ENCODE measurements at regions not wholly inside any gene's neighbourhood (a gene's known extent, or its start where the extent isn't known, plus 50 kb on each side); places are given as distances from the start of the nearest gene placed in this dataset.

GRCh38 chr6:120786256-120786655 is 548.0 kb downstream of the TBC1D32 start:
- DNase-seq (ENCODE audit: low read depth): no peak
- H3K4me3 ChIP-seq (ENCODE audit: low read depth, low read length): no peak overlapping the region

GRCh38 chr6:120785459-120786086 is 548.7 kb downstream of the TBC1D32 start:
- no peak for TF ChIP-seq CTCF (IDR thresholded peaks at IDR 0.05; ENCODE audit: low read depth, low read length, missing control alignments)
- no peak overlapping the region for H3K4me3 ChIP-seq (ENCODE audit: low read depth, low read length)
- no peak for DNase-seq (ENCODE audit: low read depth)

More at GRCh38 chr6:120786256-120786655, 548.0 kb downstream of the TBC1D32 start:
- no peak for TF ChIP-seq CTCF (IDR thresholded peaks at IDR 0.05; ENCODE audit: low read depth, low read length, missing control alignments)

- H3K4me3 ChIP-seq (ENCODE audit: low read depth, low read length): no peak overlapping the region
- no peak for DNase-seq (ENCODE audit: low read depth)
- TF ChIP-seq CTCF (IDR thresholded peaks at IDR 0.05; ENCODE audit: low read depth, low read length, missing control alignments): no peak
Observed at GRCh38 chr6:120779441-120779840, 554.8 kb downstream of the TBC1D32 start.

DNA sequence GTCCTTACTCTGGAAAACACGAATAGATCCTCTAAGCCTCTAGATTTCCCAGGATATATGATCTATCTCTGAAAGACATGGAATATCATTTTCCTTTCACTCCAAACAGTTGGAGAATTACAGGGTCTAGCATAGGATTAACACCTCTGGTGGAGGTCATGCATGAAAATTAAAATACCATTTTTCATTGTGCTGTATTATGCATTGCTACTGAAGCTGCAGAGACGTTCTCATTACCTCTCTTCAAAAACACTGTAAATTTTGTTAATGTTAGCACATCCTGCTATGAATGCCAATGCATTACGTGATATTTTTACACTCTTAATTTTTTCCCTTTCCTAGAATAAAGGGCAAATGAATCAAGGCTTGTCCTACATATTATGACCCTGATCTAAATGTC is 558.6 kb downstream of the TBC1D32 start:
- no peak for DNase-seq (ENCODE audit: low read depth)
- H3K4me3 ChIP-seq (ENCODE audit: low read depth, low read length): no peak overlapping the region
- no peak for TF ChIP-seq CTCF (IDR thresholded peaks at IDR 0.05; ENCODE audit: low read depth, low read length, missing control alignments)

DNA sequence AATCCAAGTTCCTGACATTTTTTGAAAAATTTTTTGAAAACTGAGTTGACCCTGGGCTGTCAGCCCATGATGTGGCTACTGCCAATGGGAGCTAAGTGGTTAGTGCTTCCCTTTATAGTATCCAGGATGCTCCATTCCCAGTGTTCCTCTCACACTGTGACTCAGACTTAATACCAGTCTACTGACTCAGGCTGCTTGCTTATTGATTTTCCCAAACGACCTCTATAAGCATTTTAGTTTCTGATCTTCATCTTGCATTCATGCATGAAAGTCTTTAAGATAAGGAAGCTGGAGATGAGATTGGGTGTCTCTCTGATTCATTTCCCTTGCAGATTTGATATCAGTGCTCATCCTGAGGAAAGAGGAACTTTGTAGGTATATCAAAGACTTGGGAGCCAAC is 560.0 kb downstream of the TBC1D32 start:
- no peak for TF ChIP-seq CTCF (IDR thresholded peaks at IDR 0.05; ENCODE audit: low read depth, low read length, missing control alignments)
- no peak for DNase-seq (ENCODE audit: low read depth)
- no peak overlapping the region for H3K4me3 ChIP-seq (ENCODE audit: low read depth, low read length)

DNA sequence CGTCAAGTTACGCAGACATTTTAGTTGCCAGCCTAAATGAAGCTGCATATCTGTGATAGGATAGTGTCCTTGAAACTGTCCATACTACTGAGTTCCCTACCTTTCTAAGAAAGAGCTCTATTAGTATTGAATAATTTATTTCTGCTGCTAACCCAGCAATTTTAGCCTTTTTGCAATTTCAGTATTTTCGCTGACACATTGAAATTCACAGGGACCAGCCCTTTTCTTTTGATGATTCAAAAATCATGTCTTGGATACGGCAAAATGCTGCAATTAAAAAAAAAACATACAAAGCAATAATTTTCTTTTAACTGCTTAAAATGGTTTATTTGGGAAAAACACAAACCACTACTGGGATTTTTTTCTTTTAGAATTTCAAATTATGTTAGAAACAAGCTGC is 563.3 kb downstream of the TBC1D32 start:
- H3K4me3 ChIP-seq (ENCODE audit: low read depth, low read length): no peak overlapping the region
- no peak for TF ChIP-seq CTCF (IDR thresholded peaks at IDR 0.05; ENCODE audit: low read depth, low read length, missing control alignments)
- DNase-seq (ENCODE audit: low read depth): no peak

DNA sequence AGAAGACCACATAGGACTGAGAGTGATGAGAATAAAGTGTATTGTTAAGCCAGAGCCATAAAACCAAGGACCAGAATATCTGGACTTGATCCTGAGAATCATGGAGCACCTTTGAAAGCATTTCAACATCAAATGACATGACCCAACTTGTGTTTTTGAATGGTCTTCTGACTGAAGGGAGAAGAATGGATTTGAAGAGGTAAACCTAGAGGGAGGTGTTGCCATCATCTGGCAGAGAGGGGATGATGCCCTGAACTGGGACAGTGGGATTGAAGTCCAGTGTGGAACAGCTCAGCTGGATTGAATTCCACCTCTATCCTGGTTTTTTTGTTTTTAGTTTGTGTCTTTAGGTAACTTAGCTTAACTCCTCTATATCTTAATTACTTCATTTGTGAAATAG is 570.0 kb downstream of the TBC1D32 start:
- no peak for TF ChIP-seq CTCF (IDR thresholded peaks at IDR 0.05; ENCODE audit: low read depth, low read length, missing control alignments)
- DNase-seq (ENCODE audit: low read depth): no peak
- H3K4me3 ChIP-seq (ENCODE audit: low read depth, low read length): no peak overlapping the region
